Ishikawa (cell line): ENCODE measurements at regions not wholly inside any gene's neighbourhood (a gene's known extent, or its start where the extent isn't known, plus 50 kb on each side); places are given as distances from the start of the nearest gene placed in this dataset.

Experiments used
- EP300 ChIP-seq: IDR thresholded peaks from 2 replicates; pipeline ENCODE4 v1.6.1; 2012; ENCODE audit warnings: borderline replicate concordance
- RAD21 ChIP-seq: IDR thresholded peaks from 2 replicates; pipeline ENCODE4 v1.6.1; 2012; ENCODE audit warnings: low read depth
- REST ChIP-seq: IDR thresholded peaks from 2 replicates; pipeline ENCODE4 v1.6.1; 2012; ENCODE audit warnings: low read depth, mild to moderate bottlenecking
- TAF1 ChIP-seq: IDR thresholded peaks from 2 replicates; pipeline ENCODE4 v1.6.1; 2012; ENCODE audit warnings: low read depth, mild to moderate bottlenecking
- TCF12 ChIP-seq: IDR thresholded peaks from 2 replicates; pipeline ENCODE4 v1.6.1; 2012; ENCODE audit warnings: low read depth
- YY1 ChIP-seq: IDR thresholded peaks from 2 replicates; pipeline ENCODE4 v1.6.1; 2012; ENCODE audit warnings: low read depth

- no peak for TF ChIP-seq EP300
- TF ChIP-seq REST: no peak
- TF ChIP-seq RAD21: no peak
- no peak for TF ChIP-seq YY1
- no peak for TF ChIP-seq TCF12
- TF ChIP-seq TAF1: no peak
These were observed 72.0 kb upstream of the WIPF3 start for GRCh38 chr7:29734246-29734731.
